Ecto neural progenitor cell (in vitro differentiated cells): ENCODE measurements at regions not wholly inside any gene's neighbourhood (a gene's known extent, or its start where the extent isn't known, plus 50 kb on each side); places are given as distances from the start of the nearest gene placed in this dataset.

ENCODE experiments used
- DNase-seq: peaks from one replicate; pipeline ENCODE4 v3.0.0-alpha.2; 2018; ENCODE audit warnings: low spot score

GRCh38 chr19:28022506-28022905 is 1190.4 kb downstream of the UQCRFS1 start:
- DNase-seq = no peak

GRCh38 chr19:28021259-28022185 is 1191.4 kb downstream of the UQCRFS1 start:
- DNase-seq = no peak

- no peak for DNase-seq
Measured at GRCh38 chr19:28020619-28021258, 1192.2 kb downstream of the UQCRFS1 start.

DNA sequence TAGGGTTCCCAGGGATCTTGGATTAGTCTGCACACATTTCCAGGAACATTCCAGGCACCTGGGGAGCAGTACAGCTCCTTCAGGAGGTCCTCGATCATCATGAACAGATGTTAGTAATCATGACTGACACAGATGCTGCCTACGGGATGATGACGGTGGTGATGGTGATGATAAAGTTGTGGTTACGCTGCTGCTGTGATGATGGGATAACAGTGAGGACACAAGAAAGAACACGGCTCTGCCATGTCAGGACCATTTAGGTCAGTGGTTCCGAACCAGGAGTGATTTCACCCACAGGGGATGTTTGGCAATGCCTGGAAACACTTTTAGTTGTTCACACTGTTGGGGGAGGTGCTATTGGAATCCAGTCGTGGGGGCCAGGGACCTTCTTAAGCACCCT is 1193.0 kb downstream of the UQCRFS1 start:
- no peak for DNase-seq

DNA sequence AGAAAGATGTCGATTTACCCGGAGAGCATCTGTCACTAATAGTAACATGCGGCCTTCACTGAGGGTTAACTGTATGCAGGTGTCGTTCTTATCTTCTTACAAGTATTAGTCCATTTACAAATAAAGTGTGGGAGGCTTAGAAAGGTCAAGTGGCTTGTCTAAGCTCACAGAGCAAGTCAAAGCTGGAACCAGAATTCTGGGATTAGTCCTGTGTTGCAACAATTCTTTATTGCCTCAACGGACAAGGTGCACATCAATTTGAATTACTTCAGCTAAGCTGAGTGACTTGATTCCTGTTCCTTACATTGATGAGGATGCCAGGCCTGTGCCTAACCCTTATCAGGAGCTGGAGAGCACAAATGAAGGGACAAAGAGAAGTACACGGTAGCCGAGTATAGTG is 1193.6 kb downstream of the UQCRFS1 start:
- DNase-seq = no peak

- no peak for DNase-seq
Measured at GRCh38 chr19:28018499-28018898, 1194.5 kb downstream of the UQCRFS1 start.

GRCh38 chr19:28014615-28015405 is 1198.1 kb downstream of the UQCRFS1 start:
- DNase-seq = no peak

DNA sequence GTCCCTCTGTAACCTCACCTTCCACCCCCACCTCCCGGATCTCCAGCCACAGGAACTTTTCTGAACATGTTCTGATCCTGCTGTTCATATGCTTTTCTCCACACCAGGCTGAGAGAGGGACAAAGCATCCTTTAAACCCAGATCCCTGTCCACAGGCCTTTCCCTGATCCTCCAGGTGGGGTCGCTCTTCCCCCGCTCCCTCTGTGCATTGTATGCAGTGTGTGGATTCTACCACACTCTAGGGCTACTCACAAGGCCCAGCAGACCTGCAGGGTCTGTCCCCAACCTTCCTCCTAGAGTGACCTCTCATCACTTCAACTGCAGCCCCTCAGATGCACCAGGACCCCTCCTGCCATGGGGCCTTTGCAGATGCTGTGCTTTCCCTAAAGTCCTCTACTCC is 1200.6 kb downstream of the UQCRFS1 start:
- DNase-seq = peak; percentile 57

DNA sequence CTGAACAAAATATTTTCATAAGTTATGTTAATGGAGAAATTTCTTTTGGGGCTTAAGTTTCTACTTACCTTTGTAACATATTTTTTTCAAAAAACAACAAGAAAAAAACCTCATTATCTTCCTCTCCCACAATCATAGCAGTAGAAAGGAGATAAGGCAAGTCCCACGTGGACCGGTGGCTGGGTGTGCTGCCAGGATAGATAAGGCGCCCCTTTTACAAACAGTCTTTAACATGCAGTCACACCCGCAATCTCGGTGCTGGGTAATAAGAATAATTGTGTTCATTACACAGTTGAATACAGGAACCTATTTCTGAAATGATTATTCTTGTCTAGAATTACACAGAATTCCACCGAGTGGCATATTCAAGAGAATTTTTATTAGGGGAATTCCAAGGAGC is 1202.3 kb downstream of the UQCRFS1 start:
- no peak for DNase-seq

DNA sequence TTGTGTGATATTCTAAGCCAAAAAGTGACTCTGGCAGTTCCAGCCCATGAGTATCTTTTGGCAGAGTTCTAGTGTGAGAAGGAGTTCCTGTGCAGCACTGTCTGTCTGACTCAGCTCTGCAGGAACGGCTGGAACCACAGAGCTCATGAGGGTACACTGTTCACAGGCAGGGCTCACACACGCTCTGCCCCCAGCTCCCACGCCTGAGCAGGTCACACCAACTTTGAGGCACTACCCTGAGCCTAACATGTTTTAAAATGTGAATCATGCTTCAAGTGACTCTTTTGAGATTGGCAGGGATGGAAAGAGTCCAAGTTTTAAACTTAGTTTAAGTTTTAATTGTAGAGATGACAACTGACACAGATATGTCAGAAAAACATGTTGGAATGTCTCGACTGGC is 1203.3 kb downstream of the UQCRFS1 start:
- no peak for DNase-seq

- DNase-seq = no peak
Measured at GRCh38 chr19:28008695-28009094, 1204.3 kb downstream of the UQCRFS1 start.

DNA sequence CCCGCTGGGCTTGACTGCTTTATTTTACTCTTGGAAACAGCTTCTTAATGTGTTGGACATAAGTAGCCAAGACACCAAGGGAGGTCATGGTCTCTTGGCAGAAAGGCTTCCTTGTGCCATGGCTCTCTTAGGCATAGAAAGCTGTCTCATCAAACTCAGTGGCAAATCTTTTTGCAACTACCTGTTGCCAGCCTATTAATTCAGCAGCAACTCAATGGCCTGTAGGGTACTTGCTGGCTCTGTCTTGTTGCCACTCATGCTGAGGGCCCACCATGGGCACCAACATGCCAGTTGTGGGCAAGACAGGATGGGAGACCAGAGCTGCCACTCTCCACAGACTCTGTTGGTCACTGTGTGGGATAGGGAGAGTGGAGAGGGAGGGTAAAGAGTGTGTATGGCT is 1209.4 kb downstream of the UQCRFS1 start:
- DNase-seq = no peak

DNA sequence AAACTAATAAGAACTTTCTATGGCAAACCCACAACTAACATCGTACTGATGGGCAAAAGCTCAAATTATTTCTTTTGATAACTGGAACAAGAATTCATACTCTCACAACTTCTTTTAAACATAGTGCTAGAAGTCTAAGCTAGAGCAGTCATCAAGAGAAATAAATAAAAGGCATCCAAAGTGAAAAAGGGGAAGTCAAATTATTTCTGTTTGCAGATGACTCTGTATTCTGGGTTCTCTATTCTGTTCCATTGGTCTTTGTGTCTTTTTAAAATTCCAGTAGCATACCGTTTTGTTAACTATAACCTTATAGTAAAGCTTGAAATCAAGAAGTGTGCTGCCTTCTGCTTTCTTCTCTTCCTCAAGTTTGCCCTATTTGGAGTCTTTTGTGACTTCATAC is 1215.9 kb downstream of the UQCRFS1 start:
- DNase-seq = no peak

GRCh38 chr19:27993619-27994570 is 1219.1 kb downstream of the UQCRFS1 start:
- DNase-seq = no peak

GRCh38 chr19:27986299-27986698 is 1226.7 kb downstream of the UQCRFS1 start:
- no peak for DNase-seq

DNA sequence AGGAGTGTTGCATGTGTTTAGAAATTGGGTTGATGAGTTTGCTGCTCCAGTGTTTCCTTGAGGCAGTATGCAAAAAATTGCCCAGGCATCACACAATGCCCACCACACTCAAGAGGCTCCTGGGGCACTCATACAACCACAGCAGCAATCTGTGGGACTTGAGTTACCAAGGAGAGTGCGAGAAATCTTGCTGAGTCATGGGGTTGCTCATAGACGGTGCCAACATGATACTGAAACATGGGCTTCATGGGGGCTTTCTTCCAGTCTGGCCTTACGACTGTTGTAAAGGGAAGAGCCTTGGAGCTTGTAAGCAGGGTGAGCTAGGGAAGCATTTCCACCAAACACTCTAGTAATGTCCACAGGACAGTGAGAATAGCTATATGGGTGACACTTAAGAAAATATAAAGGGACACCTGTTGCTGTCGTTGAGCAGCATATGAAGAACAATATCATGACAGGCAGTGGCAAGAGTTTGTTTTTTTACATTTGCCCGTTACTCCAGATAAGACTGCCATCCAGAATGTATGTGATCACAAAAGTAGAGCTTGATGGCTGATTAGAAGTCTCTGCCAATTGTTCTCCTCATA is 1237.4 kb downstream of the UQCRFS1 start:
- DNase-seq = no peak

DNA sequence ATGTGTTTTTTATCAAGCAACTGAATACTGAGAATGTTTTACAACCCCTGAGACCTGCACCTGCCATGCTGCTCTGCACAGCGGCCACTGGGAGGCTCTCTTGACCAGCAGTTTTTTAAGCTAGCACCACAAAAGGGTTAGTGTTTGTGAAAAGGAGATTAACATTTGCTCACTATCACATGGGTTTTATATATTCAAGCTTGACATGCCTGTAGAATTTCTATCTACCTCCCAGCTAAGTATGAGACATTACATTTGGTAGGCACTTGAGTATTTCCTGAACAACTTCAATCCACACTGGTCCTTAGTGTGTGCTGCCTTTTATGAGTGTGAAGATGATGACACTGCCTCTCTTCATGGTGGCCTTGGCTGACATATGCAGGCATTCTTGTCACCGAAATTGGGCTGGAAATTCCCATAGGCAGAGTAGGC is 1238.9 kb downstream of the UQCRFS1 start:
- peak; percentile 60 for DNase-seq

- no peak for DNase-seq
Measured at GRCh38 chr19:27972291-27973040, 1240.5 kb downstream of the UQCRFS1 start.

DNA sequence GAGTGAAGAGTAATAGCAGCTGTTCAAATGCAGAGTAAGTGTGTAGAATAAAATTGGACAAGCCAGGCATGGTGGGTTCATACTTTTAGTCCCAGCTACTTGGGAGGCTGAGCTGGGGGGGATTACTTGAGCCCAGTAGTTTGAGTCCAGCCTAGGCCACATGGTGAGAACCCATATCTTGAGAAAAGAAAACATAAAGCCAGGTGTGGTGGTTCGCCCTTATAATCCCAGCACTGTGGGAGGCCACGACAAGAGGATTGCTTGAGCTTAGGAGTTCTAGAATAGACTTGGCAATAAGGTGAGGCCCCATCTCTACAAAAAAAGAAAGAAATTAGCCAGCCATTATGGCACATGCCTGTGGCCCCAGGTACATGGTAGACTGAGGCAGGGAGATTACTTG is 1241.1 kb downstream of the UQCRFS1 start:
- no peak for DNase-seq

DNA sequence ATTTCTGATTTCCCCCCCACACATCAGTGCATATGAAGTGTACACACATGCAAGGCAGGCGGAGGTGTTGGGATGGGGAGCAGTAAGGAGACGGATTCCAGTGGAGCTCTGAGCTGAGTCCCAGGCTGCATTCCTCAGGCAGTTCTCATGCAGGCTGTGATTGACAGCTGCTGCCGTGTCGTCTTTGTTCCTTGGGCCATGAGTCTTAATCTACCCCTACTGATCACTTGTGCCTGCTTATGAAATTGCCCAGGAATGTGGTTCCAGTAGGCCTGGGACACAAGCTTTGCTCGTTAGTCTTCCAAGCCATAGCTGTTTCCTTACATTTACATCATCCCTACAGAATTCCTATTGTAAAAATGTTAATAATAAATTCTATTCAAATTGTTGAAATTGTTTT is 1241.9 kb downstream of the UQCRFS1 start:
- DNase-seq = peak; percentile 67
